ENCODE measurements at regions not wholly inside any gene's neighbourhood (a gene's known extent, or its start where the extent isn't known, plus 50 kb on each side); places are given as distances from the start of the nearest gene placed in this dataset.

DNA sequence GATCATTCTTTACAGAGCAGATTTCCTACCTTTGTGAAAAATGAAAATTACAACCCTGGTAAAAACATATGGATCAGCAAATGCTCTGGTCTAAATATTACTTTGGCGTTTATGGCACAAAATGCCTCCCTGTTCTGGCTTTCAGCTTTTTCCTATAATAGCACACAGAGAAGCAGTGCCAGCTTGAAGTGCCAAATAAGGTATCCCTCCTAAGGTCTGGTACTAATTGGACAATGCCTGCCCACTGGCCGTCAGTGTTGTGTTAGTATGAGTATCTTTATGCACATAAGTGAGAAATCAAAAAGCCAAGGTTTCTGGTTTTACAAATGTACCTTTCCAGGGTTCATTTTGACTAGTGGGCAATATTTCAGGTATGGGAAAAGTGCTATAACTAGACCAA lies 1293.7 kb upstream of the FAM98A start:
- TF ChIP-seq, protein P1, sequence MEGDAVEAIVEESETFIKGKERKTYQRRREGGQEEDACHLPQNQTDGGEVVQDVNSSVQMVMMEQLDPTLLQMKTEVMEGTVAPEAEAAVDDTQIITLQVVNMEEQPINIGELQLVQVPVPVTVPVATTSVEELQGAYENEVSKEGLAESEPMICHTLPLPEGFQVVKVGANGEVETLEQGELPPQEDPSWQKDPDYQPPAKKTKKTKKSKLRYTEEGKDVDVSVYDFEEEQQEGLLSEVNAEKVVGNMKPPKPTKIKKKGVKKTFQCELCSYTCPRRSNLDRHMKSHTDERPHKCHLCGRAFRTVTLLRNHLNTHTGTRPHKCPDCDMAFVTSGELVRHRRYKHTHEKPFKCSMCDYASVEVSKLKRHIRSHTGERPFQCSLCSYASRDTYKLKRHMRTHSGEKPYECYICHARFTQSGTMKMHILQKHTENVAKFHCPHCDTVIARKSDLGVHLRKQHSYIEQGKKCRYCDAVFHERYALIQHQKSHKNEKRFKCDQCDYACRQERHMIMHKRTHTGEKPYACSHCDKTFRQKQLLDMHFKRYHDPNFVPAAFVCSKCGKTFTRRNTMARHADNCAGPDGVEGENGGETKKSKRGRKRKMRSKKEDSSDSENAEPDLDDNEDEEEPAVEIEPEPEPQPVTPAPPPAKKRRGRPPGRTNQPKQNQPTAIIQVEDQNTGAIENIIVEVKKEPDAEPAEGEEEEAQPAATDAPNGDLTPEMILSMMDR (conservative IDR thresholded peaks at IDR 0.05): no peak
- TF ChIP-seq EZH2 (IDR thresholded peaks at IDR 0.05; ENCODE audit: low read depth): no peak

All from PC-9 (cell line).